NCI-H69 (cell line): ENCODE measurements at regions not wholly inside any gene's neighbourhood (a gene's known extent, or its start where the extent isn't known, plus 50 kb on each side); places are given as distances from the start of the nearest gene placed in this dataset.

Experiments
- DNase-seq: peaks from one replicate; lab custom pipeline; 2025; lab: John Stamatoyannopoulos, UW

DNA sequence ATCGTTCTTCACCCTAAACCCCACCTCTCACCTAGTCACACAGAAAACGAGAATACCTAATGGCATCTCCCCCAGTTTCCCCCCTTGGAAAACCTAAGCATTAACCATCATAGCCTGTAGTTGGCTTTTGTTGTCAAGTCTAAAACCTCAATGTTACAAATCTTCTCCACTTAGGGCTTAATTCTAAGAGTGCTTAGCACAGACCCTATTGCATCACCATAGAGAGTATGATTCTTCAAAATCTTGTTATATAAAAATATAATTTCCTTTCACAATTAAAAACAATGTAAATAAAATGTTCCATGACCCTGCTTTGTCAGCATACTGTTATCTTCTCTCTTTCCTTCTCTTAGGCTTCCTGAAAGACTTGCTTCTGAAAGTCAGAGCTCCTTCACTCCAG lies 263.2 kb upstream of the RGS18 start:
- DNase-seq, result no peak

GRCh38 chr1:191895462-191896058 lies 262.7 kb upstream of the RGS18 start:
- DNase-seq, result no peak

DNA sequence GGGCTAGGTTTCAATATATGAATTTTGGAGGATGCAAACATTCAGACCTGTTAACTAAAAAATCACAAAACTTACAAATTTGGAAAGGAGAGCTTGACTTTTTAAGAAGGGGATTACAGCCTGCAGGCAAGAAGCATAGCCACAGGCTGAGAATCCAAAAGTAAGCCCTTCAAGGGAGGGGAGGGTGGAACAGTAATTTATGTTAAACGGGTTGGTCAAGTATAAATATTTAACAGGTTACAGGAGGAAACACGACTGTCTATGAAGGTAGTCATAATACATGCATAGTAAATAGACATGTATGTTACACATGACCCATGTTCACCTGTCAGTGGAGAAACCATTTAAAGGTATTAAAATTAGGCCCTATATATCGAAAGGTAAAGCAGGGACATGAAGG lies 261.1 kb upstream of the RGS18 start:
- no peak for DNase-seq

- no peak for DNase-seq
Observed at GRCh38 chr1:191901651-191902050, 256.6 kb upstream of the RGS18 start.

GRCh38 chr1:191904991-191905390 lies 253.3 kb upstream of the RGS18 start:
- no peak for DNase-seq

GRCh38 chr1:191905781-191906180 lies 252.5 kb upstream of the RGS18 start:
- peak; percentile 47 for DNase-seq

GRCh38 chr1:191907121-191907520 lies 251.1 kb upstream of the RGS18 start:
- peak; percentile 86 for DNase-seq

DNA sequence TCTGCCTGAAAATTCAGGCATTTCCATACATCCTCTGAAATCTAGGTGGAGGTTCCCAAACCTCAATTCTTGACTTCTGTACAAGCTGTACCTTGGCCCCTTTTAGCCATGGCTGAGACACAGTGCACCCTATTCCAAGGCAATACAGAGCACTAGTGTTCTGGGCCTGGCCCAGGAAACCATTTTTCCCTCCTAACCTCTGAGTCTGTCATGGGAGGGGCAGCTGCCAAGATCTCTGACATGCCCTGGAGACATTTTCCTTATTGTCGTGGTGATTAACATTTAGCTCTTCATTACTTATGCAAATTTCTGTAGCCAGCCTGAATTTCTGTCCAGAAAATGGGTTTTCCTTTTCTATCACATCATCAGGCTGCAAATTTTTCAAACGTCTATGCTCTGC lies 248.0 kb upstream of the RGS18 start:
- DNase-seq, result no peak

- DNase-seq, result no peak
Observed at GRCh38 chr1:191912517-191912916, 245.7 kb upstream of the RGS18 start.

GRCh38 chr1:191913260-191913977 lies 244.8 kb upstream of the RGS18 start:
- peak; percentile 87 for DNase-seq

DNA sequence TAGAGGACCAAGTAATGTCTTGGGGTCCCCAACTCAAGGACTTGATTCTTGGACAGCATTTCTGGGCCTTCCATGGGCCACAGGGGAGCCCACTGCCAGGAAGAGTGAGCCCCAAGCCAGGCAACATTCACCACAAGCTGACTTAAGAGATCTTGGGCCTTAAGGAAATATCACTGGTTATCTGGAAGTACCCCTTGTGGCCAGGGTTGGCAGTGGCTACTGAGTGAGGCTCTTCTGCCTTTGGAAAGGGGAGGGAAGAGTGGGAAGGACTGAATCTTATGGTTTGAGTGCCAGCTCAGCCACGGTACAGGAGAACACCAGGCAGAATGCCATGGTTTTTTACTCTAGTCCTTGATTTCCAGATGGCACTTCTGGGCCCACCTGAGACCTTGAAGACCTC lies 228.9 kb upstream of the RGS18 start:
- no peak for DNase-seq

- no peak for DNase-seq
Observed at GRCh38 chr1:191943684-191944083, 214.6 kb upstream of the RGS18 start.

GRCh38 chr1:191953526-191953925 lies 204.7 kb upstream of the RGS18 start:
- DNase-seq, result no peak

GRCh38 chr1:191959856-191960255 lies 198.4 kb upstream of the RGS18 start:
- DNase-seq, result no peak

GRCh38 chr1:191963286-191963685 lies 195.0 kb upstream of the RGS18 start:
- DNase-seq, result no peak

DNA sequence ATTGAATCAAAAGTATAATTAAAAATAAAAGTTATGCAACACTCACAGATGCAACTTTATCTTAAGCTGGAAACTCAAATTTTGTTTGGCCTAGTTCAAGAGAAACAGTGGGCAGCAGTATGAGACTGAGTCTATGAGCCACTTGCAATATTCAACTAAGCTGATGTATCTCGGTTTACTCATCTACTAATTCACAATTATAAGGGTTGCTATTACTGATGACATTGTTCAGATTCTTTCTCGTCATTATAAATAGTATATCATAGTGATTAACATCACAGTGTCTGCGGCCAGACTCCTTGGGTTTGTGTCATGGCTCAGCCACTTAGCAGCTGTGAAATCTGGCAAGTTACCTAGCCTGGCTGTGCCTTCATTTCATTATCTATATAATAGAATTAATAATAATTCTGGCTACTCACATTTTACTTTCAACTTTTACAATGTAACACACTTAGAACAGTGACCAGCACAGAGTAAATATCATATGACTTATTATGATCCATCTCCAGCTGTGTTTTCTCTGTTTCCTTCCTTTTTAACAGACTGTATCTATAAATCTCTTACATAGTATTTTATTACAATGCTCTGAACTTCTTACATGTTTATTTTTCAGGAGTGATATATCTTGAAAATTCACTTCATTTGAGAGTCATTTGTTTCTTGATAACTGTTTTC lies 194.3 kb upstream of the RGS18 start:
- DNase-seq, result peak; percentile 2

DNA sequence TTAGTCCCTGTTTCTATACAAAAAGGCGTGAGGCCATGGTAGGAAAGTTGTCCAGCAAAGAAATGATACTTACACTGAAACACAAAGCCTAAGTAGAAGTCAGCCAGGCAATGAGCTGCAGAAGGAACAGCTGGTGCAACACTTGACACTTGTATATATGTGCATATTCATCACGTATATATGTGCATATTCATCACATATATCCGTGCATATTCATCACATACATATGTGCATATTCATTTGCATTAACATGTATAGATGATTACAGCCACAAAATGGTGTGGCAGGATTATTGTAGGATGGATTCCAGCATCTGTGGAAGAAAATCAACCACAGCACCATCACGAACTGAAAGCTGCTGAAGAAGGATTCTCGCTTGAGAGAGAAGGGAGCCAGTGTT lies 189.0 kb upstream of the RGS18 start:
- DNase-seq, result no peak

- DNase-seq, result no peak
Observed at GRCh38 chr1:191970116-191970515, 188.1 kb upstream of the RGS18 start.

DNA sequence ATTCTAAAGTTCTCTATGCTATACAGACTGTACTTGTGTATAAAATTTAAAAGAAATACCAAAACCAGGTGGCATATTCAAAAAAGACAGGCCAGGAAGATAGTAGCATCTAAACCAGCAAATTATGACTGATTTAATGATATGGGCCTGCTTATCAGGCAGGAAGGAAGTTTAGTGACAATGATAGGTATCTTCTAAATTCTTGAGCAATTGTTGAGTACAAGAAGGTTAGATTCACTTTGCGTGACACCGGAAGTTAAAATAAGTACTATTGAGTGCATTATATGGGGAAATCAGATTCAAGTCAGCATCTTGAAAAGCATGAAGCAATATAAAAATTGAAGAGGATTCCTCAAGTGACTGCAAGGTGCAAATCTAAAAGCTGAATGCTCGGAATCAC lies 186.8 kb upstream of the RGS18 start:
- no peak for DNase-seq

GRCh38 chr1:191974004-191974403 lies 184.3 kb upstream of the RGS18 start:
- no peak for DNase-seq

DNA sequence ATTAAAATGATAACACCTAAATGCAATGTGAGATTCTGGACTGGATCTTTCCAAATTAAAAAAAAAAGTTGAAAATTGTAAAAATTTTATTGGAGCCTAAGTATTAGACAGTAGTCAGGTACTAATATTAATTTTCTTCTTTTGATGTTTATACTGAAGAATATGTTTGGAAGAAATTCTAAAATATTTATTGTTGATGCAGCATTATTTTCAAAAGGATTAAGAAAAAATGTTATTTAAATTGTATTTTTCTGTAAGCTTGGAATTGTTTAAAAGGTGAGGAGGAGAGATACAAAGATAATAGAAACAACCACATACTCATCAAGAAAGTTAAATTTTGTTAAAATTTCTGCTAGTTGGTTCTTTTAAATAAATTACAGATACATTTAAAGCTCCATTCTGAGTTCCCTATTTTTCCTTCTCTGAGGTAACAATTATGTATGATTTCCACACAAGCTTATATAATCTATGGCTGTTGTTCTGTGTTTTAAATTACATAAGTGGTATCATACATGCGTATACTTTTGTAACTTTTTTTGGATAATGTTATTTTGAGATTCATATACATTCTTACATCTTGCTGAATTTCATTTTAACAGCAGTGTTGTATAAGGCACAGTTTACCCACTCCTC lies 180.3 kb upstream of the RGS18 start:
- DNase-seq, result no peak

DNA sequence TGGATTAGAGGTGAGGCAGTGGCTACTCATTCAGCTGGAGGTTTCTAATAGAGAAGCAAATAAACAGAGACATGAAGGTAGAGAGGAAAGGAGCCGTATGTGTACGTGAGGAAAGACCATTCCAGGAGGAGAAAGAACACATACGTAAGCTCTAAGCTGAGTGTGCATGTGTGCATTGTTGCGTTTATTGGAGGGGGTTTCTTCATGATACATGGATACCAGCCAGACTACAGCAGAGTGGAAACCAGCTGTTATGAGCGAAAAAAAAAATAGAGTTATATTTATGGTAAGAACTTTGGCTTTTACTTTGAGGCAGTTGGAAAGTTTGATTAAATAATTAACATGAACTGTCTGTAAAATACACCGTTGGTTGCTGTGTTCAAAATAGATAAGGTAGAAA lies 173.4 kb upstream of the RGS18 start:
- no peak for DNase-seq

- no peak for DNase-seq
Observed at GRCh38 chr1:191992118-191992517, 166.1 kb upstream of the RGS18 start.
